ENCODE measurements at regions not wholly inside any gene's neighbourhood (a gene's known extent, or its start where the extent isn't known, plus 50 kb on each side); places are given as distances from the start of the nearest gene placed in this dataset.

- intact Hi-C loops (cut with micrococcal nuclease) = no loop called here
- Histone ChIP-seq H3K36me3 (replicated peaks in 1 of 2; ENCODE audit: control insufficient read depth in 1 of 2, insufficient read depth in 2 of 2, low read length in 2 of 2) (no peaks in the 10 kb centered on the region), H3K27ac (ENCODE audit: low read depth in 1 of 2, low read length in 2 of 2) (no peak overlapping the region), H3K27me3 (ENCODE audit: control insufficient read depth in 2 of 2, insufficient read depth in 2 of 2, low read length in 2 of 2) (no peaks in the 10 kb centered on the region), H2AFZ (ENCODE audit: insufficient read depth, low read depth, low read length, poor library complexity, severe bottlenecking) (no peak overlapping the region), H4K20me1 (ENCODE audit: insufficient read depth, low read length) (no peaks in the 10 kb centered on the region), H3K4me1 (ENCODE audit: control insufficient read depth in 1 of 2, insufficient read depth in 2 of 2, low read length in 2 of 2) (no peaks in the 10 kb centered on the region), H3K4me2 (replicated peaks; ENCODE audit: extremely low read depth, low read length, poor library complexity, severe bottlenecking) (no peak overlapping the region), H3K4me3 (replicated peaks in 1 of 3; ENCODE audit: low read depth in 2 of 3, low read length in 3 of 3) (no peak overlapping the region), H3K79me2 (ENCODE audit: insufficient read depth, low read length) (no peaks in the 10 kb centered on the region), H3K9ac (ENCODE audit: insufficient read depth, low read length, poor library complexity, severe bottlenecking) (no peak overlapping the region), H3K9me3 (replicated peaks in 1 of 2; ENCODE audit: control insufficient read depth in 1 of 2, insufficient read depth in 1 of 2, low read length in 2 of 2) (peaks cover 0 to 14% of the 10 kb centered on the region in 2 donors)
- TF ChIP-seq CTCF (IDR thresholded peaks at IDR 0.05) = no peak
- Mint-ChIP-seq H3K4me3 (no peak overlapping the region), H3K27me3 (ENCODE audit: low read depth in 3 of 3) (peaks cover 0 to 6% (median 0%) of the 10 kb centered on the region in 3 donors), H3K4me1 (no peaks in the 10 kb centered on the region), H3K9me3 (peaks cover 0 to 8% (median 2%) of the 10 kb centered on the region in 7 donors), H3K27ac (no peak overlapping the region), H3K36me3 (no peaks in the 10 kb centered on the region)
- DNase-seq = no peak
- no CpG with 5 or more reads among the region's 2 CpGs for WGBS (ENCODE audit: insufficient coverage)
Measured at GRCh38 chr12:58741226-58741625, 179.1 kb downstream of the LRIG3 start.

DNA sequence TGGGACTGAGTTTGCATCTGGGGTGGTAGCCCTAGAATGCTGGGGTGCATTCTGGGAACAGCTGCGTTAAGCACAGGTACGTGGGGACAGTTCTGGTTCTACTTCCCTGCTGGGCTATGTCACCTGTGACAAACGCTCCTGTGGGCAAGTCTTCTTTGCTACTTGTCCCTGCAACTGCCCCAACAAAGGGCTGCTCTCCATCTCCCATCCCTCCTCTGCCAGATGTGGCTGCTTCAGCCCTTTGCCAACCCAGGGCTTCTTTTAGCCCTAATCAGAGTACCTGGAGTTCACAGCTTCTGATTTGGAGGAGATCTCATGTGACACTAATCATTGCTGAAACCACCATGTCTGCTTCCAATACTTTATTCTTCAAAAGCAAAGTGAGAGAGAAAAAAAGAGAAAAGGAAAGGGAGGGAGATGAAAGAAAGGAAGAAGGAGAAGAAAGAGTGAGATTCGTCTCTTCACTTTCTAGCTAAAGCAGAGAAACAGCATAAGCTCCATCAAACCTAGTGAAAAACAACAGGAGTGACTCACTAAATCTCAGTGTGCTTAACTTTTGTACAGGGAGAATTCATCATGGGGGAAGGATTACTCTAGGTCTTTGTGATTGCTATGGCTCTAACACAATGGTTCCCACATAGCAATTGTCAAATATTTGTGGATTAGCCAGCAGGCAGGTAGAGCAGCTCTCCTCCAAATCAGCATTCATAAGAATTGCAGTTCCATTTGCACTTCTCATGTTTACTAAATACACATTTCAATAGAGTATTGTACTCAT lies 174.8 kb downstream of the LRIG3 start:
- 81% methylated on average over 3 of the region's 4 CpGs for WGBS (ENCODE audit: insufficient coverage)
- no peak for TF ChIP-seq CTCF (IDR thresholded peaks at IDR 0.05)

More for the DNA sequence above, 174.8 kb downstream of the LRIG3 start:
- Histone ChIP-seq H3K27me3 (ENCODE audit: control insufficient read depth in 2 of 2, insufficient read depth in 2 of 2, low read length in 2 of 2) (no peaks in the 10 kb centered on the region), H3K36me3 (replicated peaks in 1 of 2; ENCODE audit: control insufficient read depth in 1 of 2, insufficient read depth in 2 of 2, low read length in 2 of 2) (no peaks in the 10 kb centered on the region), H3K9ac (ENCODE audit: insufficient read depth, low read length, poor library complexity, severe bottlenecking) (no peak overlapping the region), H3K9me3 (replicated peaks in 1 of 2; ENCODE audit: control insufficient read depth in 1 of 2, insufficient read depth in 1 of 2, low read length in 2 of 2) (peaks cover 0 to 17% of the 10 kb centered on the region in 2 donors), H2AFZ (ENCODE audit: insufficient read depth, low read depth, low read length, poor library complexity, severe bottlenecking) (no peak overlapping the region), H4K20me1 (ENCODE audit: insufficient read depth, low read length) (no peaks in the 10 kb centered on the region), H3K27ac (ENCODE audit: low read depth in 1 of 2, low read length in 2 of 2) (no peak overlapping the region), H3K79me2 (ENCODE audit: insufficient read depth, low read length) (no peaks in the 10 kb centered on the region), H3K4me1 (ENCODE audit: control insufficient read depth in 1 of 2, insufficient read depth in 2 of 2, low read length in 2 of 2) (no peaks in the 10 kb centered on the region), H3K4me3 (replicated peaks in 1 of 3; ENCODE audit: low read depth in 2 of 3, low read length in 3 of 3) (no peak overlapping the region), H3K4me2 (replicated peaks; ENCODE audit: extremely low read depth, low read length, poor library complexity, severe bottlenecking) (no peak overlapping the region)
- H3K9me3 Mint-ChIP-seq = peaks cover 0 to 8% (median 5%) of the 10 kb centered on the region in 7 donors
- no peak overlapping the region for H3K4me3 Mint-ChIP-seq
- no peaks in the 10 kb centered on the region for H3K4me1 Mint-ChIP-seq
- no peaks in the 10 kb centered on the region for H3K36me3 Mint-ChIP-seq
- no peak for DNase-seq
- intact Hi-C loops (cut with micrococcal nuclease) = no loop called here
- H3K27me3 Mint-ChIP-seq (ENCODE audit: low read depth in 3 of 3) = peaks cover 0 to 3% (median 0%) of the 10 kb centered on the region in 3 donors
- H3K27ac Mint-ChIP-seq = no peak overlapping the region

Measured in CD14-positive monocyte (primary cell).